Neural crest cell (in vitro differentiated cells): ENCODE measurements at regions not wholly inside any gene's neighbourhood (a gene's known extent, or its start where the extent isn't known, plus 50 kb on each side); places are given as distances from the start of the nearest gene placed in this dataset.

Source experiments
- DNase-seq: peaks from one replicate; pipeline ENCODE4 v3.0.0; 2021; ENCODE audit warnings: low read depth, mixed read lengths, low spot score
- H3K27ac Mint-ChIP-seq: one replicate; pipeline ENCODE4 v1.8.0; 2021; ENCODE audit warnings: mild to moderate bottlenecking, mixed read lengths; ENCODE audit not compliant: unreplicated experiment
- H3K27me3 Mint-ChIP-seq: 2 replicates; pipeline ENCODE4 v1.8.0; 2021; ENCODE audit warnings: low read depth, mild to moderate bottlenecking, mixed read lengths
- H3K36me3 Mint-ChIP-seq: 2 replicates; pipeline ENCODE4 v1.8.0; 2021; ENCODE audit warnings: low read depth, mild to moderate bottlenecking, mixed read lengths
- H3K4me1 Mint-ChIP-seq: 2 replicates; pipeline ENCODE4 v1.8.0; 2021; ENCODE audit warnings: mixed read lengths
- H3K4me3 Mint-ChIP-seq: one replicate; pipeline ENCODE4 v1.8.0; 2021; ENCODE audit warnings: mild to moderate bottlenecking, mixed read lengths
- H3K9me3 Mint-ChIP-seq: 2 replicates; pipeline ENCODE4 v1.8.0; 2021; ENCODE audit warnings: mixed read lengths
- CTCF ChIP-seq: fragments of 200-600 bp; sonication (generic); conservative IDR thresholded peaks from 2 replicates; pipeline ENCODE4 v1.5.0; 2021; ENCODE audit warnings: antibody characterized with exemption, mild to moderate bottlenecking

GRCh38 chr2:108101481-108101880 is 115.2 kb downstream of the SLC5A7 start:
- Mint-ChIP-seq H3K4me3 (no peak overlapping the region), H3K27ac (no peak overlapping the region), H3K9me3 (peaks cover 2% of the 10 kb centered on the region), H3K4me1 (peaks cover 3% of the 10 kb centered on the region), H3K27me3 (no peaks in the 10 kb centered on the region), H3K36me3 (no peaks in the 10 kb centered on the region)
- no peak for TF ChIP-seq CTCF
- DNase-seq, result no peak

- Mint-ChIP-seq H3K4me3 (no peak overlapping the region), H3K4me1 (peaks cover 15% of the 10 kb centered on the region), H3K9me3 (peaks cover 10% of the 10 kb centered on the region), H3K27ac (no peak overlapping the region), H3K27me3 (no peaks in the 10 kb centered on the region), H3K36me3 (no peaks in the 10 kb centered on the region)
- no peak for TF ChIP-seq CTCF
- DNase-seq, result no peak
Measured at GRCh38 chr2:108106731-108107130, 120.4 kb downstream of the SLC5A7 start.

- Mint-ChIP-seq H3K27me3 (no peaks in the 10 kb centered on the region), H3K4me1 (peaks cover 7% of the 10 kb centered on the region), H3K27ac (no peak overlapping the region), H3K36me3 (peaks cover 3% of the 10 kb centered on the region), H3K4me3 (no peak overlapping the region), H3K9me3 (peaks cover 13% of the 10 kb centered on the region)
- no peak for TF ChIP-seq CTCF
- no peak for DNase-seq
Measured at GRCh38 chr2:108111936-108112335, 125.6 kb downstream of the SLC5A7 start.

DNA sequence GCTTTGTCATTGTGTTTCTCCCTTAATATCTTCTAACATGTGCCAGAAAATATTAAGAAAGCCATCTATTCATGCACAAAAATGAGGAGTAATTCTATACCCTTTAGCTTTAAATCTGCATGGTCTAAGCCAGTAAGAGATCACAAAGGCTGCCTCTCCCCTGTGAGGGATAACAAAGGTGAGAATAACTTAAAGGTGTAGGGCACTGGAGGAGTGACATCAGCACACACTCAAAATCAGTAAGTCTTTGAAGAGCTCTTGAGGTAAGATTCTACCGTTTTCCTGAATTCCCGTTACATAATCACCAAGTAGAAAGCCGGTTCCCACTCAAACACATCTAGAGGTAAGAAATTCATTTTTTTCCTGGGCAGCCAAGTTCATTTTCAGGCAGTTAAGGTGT is 123.9 kb upstream of the SULT1C3 start:
- Mint-ChIP-seq H3K4me3 (no peak overlapping the region), H3K9me3 (peaks cover 3% of the 10 kb centered on the region)
- no peak for TF ChIP-seq CTCF

DNA sequence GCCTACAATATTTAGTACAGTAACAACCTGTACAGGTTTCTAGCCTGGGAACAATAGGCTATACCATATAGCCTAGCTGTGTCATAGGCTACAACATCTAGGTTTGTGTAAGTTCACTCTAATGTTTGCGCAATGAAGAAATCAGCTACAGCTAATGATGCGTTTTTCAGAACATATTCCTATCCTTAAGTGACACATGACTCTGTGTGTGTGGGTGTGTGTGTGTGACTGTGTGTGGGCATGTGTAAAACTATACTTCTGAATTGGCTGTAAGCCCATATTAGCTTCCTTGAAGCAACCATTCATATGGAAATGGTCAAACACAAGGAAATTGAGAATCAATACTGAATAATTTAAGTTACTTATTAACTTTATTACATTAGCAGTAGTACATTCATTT is 120.8 kb upstream of the SULT1C3 start:
- no peak for DNase-seq
- Mint-ChIP-seq H3K27ac (no peak overlapping the region), H3K36me3 (peaks cover 1% of the 10 kb centered on the region), H3K27me3 (no peaks in the 10 kb centered on the region), H3K4me1 (no peaks in the 10 kb centered on the region), H3K9me3 (peaks cover 2% of the 10 kb centered on the region), H3K4me3 (no peak overlapping the region)
- no peak for TF ChIP-seq CTCF

More for the DNA sequence above, 123.9 kb upstream of the SULT1C3 start:
- no peak for DNase-seq
- Mint-ChIP-seq H3K4me1 (no peaks in the 10 kb centered on the region), H3K27me3 (no peaks in the 10 kb centered on the region), H3K36me3 (peaks cover 3% of the 10 kb centered on the region), H3K27ac (no peak overlapping the region)

DNA sequence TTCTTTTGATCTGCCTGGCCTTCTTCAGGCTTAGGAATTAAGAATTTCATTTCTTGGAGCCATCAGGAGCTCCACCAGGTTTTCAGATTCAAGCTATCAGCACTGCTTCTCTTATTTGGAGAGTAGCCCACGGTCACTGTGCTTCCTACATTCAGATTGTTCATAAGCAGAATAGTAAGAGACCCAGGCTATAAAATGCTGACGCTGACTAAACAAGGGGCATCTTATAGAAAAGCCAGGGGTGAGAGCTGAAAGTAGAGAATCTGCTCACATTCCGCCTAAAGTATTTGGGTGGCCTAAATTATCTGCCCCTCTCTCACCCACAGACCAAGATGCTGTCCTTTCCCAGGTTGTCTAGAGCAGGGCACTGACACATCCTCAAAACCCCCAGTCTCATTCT is 120.3 kb upstream of the SULT1C3 start:
- Mint-ChIP-seq H3K36me3 (no peaks in the 10 kb centered on the region), H3K4me3 (no peak overlapping the region), H3K4me1 (no peaks in the 10 kb centered on the region), H3K27me3 (no peaks in the 10 kb centered on the region), H3K9me3 (no peaks in the 10 kb centered on the region), H3K27ac (no peak overlapping the region)
- no peak for DNase-seq
- TF ChIP-seq CTCF, result no peak
